GM18520 (cell line): ENCODE measurements at regions not wholly inside any gene's neighbourhood (a gene's known extent, or its start where the extent isn't known, plus 50 kb on each side); places are given as distances from the start of the nearest gene placed in this dataset.
"Not testable (repeated sequence)": the region's sequence is repeated elsewhere in the genome, so short reads cannot be mapped to it uniquely, and the experiment has no call there.

Experiments used
- ATAC-seq: cut with Tn5 transposase; IDR thresholded peaks from one replicate; pipeline ENCODE4 v1.9.1; 2021; ENCODE audit not compliant: unreplicated experiment

DNA sequence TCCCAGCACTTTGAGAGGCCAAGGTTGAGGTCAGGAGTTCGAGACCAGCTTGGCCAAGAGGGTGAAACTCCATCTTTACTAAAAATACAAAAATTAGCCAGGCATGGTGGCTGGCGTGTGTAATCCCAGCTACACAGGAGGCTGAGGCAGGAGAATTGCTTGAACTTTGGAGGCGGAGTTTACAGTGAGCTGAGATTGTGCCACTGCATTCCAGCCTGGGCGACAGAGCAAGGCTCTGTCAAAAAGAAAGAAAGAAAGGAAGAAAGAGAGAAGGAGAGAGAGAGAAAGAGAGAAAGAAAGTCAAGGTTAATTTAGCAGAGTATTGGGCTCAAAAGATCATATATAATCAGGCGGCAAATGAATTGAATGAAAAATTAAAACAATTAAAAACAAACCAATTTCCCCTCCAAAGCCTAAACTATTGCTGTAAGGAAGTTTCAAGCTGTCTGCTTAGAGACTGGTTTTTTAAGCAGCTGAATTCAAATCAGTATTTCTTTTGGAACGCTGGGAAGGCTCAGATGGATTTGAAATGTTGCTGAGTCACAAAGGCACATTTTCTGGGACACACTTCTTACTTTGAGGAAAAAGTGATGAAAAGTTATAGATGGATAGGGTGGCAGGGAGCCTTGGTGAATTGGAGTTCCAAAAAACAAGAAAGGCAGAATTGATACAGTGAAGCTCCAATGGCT lies 81.3 kb upstream of the BHLHE40 start:
- no peak for ATAC-seq

DNA sequence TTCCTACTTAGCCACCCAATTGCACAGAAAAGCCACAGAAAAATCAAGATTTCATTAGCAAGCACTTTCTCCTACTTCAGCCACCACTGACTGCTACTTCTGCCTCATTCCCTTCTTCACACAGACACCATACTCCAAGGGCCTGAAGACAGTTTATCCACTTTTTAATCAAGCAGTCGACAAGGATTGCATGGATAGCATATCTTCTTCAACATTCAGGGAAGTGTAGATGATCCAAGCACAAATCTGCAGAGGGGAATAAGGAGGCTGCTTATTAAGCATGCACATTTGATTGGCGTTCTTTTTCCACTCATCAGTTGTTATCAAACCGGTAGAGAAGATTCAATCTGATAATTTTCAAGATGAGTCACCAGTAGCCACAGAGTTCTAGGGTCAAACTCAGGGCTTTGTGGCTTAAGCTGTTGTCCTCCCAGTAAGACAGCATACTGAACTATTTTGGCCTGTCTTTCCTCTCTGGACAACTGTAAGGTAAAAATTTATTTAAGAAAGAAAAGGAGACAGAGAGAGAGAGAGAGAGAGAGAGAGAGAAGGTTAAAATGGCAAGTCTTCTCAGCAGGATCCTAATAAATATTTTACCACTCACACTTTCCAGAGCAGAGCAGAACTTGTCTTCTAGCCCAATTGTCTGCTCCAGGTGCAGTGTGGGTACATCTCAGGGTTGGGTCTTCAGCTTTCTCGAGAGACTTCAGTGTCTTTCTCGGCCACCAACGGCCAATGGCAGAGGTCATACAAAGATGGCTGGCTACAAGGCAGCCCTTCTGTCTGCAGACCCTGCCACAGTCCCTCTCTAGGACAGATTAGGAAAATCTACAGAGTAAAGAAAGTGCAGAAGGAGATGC lies 80.6 kb upstream of the BHLHE40 start:
- ATAC-seq: peak; percentile 97

DNA sequence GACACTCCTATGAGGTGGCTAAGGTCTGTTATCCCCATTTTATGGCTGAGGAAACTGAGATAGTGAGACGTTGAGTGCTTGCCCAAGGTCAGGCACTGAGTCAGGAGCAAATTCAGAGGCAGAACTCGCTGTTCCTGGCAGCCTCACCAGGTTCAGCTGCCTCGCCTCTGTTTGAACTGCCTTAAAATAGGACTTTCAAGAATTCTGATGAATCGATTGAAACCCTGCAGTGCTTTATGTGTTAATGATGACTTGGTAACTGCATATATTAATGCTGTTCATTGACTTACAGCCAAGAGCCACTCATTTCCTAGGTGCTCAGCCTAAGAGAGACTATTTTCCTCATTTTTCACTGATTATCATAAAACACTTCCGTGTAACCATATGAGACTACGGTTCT lies 79.5 kb upstream of the BHLHE40 start:
- no peak for ATAC-seq

DNA sequence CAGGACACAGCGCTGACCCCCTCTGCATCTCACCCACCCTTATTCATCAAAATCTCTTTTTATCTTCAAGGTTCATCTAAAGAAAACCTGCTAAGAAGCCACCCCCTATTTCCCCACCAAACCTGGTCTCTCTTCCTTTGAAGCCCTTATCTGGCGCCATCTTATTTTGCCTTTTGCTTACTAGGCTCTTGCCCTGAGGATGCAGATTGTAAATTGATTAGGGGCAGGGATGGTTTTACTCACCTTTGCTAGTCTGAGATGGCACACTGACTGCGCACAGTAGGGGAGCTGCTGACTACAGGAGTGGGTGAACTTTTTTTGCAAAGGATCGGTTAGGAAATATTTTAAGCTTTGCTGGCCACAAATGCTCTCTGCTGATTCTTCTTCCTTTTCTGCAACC lies 78.9 kb upstream of the BHLHE40 start:
- no peak for ATAC-seq

DNA sequence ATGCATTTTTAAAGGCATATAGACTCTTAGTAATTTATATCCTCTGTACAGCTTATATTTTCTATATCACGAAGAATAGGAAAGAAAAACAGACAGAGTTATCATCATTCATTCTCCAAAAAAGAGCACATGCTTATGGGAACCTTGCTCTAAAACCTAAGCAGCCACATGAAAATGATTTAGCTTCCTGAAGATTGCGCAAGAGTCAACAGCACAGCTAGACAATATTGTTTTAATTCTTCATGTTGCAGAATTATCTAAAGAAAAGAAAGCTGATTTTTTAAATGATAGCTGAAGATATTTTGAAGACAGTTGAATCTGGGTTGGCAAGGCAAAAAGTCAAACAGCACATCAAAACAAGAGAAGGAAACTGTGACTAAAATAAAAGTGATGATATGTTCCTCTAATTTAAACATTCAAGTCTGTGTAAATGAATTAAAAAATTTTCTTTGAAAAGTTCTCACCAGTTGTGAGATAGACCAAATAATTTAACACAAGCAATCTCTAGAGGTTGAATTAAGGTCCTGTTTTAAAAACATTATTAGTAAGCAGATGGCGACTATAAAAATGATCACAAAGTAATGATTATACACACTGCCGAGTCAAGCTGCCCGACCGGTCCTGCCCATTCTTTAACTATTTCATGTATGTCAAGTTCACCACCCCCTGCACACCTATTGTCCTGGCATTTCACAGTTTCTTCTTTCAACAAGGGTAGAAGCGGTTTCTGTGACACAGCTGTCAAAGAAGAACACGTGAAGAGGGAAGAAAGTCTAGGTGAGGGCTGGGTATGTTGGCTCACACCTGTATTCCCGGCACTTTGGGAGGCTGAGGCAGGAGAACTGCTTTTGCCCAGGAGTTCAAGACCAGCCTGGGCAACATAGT lies 74.2 kb upstream of the BHLHE40 start:
- ATAC-seq: no peak

DNA sequence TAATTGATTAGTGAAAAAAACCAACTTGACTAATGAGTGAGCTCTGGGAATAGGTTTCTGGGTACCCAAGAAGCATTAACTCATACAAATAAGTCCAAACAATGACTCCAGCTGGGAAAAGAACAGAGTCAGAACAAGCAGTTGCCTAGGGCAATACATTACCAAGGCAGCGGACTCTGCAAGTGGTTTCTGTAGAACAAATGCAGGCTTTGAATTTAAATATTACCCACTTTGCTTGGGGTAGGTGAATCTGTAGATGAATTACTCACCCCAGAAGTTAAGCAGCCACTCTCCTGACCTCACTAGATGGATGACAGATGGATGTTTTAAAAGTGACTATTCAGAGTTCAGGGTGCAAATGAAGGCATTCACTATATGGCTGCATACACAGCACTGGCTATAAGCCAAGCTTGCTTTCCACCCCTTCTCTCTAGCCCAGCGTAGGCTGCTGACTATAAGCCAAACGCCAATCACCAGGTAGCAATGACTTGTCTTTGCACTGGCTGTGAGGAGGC lies 73.1 kb upstream of the BHLHE40 start:
- ATAC-seq: peak; percentile 34

DNA sequence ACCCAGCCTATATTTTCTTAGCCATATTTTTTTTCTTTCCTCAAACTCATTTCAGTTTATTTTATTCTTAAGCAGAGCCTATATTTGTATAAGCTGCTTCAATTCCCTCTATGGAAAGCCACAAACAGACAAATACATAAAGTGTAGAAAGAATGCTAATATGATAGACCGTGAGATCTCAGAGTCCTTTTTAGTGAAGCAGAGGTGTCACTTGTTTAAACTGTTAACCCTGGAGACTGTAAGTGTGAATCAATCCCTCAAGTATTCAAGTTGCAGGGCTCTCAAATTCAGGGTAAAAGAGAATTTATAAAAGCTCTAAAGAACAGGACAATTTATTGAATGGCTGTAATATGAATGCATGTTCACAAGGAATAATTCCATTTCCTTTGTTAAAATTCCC lies 72.2 kb upstream of the BHLHE40 start:
- ATAC-seq: no peak

DNA sequence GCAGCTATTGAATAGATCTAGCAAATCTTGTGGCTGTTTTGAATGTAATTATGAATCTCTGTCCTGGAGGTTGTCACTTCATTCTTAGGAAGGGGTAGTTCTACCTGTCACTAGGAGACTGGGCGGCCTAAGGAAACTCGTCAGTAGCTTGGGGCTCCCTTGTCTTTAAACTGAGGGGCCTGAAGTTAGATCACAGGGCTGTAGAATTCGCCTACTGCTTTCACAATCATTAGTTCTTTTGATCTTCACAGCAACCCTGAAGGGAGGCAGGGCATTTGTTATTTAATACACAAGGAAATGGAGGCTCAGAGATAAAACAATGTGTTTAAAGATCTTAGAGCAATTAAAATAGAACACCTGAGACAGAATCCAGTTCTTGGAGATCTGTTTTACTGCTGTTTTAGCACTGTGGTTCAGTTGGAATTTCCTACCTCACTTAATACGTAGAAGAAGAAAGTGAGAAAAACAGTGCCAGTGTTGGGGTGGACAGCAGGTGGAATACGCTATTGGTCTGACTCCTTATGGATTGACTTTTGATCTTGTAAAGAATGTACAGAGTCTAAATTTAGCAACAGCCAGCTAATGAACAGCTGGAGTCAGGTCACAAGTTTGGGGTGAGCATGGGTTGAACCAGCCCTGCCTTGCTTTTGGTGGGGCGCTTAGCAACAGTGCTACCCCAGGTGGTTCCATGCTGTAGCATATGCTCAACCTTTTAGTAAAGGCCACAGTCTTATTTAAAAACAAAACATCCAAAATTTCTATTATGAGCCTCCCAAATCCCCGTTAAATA lies 71.4 kb upstream of the BHLHE40 start:
- no peak for ATAC-seq

DNA sequence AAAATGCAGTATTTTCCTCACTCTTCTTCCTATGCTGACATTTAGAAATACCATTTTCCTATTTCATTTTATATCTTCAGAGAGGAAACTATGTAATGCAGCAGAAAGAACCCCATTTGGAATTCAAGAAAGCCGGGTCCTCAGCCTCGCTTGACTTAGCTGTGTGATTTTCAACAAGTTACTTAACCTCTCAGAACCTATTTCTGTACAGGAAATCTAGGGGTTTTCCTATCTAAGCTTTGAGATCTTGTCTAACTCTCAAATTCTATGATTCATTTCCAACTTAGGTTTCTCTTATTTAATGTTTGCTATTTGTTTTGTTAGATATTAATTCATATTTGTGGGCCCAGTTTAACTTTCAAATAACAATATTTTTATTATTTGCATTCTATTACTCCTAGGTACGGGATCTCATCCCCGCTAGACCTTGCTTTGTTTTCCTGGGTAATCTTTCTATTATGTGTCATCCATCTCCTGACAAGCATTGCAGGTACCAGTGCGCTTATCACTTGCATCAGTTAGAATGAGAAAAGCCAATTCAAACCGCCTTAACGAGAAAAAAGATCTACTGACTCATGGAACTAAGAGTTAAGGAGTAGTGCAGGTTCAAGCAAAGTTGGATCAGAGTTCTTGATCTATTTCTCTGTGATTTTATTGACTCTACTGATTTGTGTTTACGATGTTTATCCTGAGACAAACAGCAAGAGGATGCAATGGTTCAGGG lies 70.6 kb upstream of the BHLHE40 start:
- ATAC-seq: no peak

DNA sequence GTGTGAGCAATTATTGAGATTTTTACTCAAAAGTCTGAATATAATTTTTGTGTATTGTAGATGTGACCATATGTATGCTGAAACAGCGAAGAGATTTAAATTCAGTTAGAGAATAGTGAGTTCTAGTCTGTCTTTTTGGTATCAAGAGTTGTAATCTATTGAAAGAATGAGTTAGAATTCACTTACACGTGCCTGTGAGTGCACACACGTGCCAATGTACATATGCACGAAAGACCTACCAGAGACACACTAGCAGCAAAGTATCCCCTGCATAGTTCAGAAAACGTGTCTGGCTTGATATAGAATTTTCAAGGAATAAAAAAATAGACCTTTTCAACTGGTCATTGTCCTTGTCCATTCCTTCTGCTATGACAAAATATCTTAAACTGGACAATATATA lies 64.8 kb upstream of the BHLHE40 start:
- ATAC-seq: no peak

DNA sequence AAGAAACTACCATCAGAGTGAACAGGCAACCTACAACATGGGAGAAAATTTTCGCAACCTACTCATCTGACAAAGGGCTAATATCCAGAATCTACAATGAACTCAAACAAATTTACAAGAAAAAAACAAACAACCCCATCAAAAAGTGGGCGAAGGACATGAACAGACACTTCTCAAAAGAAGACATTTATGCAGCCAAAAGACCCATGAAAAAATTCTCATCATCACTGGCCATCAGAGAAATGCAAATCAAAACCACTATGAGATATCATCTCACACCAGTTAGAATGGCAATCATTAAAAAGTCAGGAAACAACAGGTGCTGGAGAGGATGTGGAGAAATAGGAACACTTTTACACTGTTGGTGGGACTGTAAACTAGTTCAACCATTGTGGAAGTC lies 57.6 kb upstream of the BHLHE40 start:
- not testable (repeated sequence) for ATAC-seq

DNA sequence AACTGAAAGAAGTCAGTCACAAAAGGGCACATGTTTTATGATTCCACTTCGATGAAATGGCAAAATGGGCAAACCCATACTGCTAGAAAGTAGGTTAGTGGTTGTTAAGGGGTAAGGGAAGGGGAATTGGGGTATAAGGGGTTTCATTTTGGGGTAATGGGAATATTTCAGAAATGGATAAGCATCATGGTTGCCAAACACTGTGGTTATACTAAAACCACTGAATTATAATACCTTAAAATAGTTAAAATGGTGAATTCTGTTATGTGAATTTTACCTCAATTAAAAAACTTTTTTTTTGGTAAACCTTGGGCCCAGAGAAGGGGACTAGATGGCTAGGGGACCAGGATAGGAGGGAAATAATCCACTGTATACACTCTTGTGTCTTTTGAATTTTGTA lies 52.3 kb upstream of the BHLHE40 start:
- no peak for ATAC-seq

DNA sequence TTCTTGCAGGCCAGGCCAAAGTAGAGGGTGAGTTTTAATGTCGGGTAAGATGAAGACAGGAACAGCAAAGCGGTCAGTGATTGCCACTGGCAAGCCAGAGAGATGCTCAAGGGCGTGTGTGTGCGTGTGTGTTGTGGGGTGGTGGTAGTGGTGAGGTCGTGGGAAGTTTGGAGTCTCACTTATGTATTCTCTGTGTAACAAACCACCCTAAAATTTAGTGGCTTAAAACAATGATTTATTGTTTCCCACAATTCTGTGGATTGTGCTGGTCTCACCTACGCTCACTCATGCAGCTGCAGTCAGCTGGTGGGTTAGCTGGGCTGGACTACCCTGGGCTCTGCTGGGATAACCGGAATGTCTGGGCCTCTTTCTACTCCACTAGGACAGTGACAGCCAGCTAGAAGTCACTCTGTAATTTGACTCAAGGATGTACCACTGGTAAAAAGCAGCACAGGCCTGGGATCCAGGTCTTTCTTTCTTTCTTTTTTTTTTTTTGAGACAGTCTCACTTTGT lies 50.9 kb upstream of the BHLHE40 start:
- ATAC-seq: no peak
